ENCODE measurements at regions not wholly inside any gene's neighbourhood (a gene's known extent, or its start where the extent isn't known, plus 50 kb on each side); places are given as distances from the start of the nearest gene placed in this dataset.

DNA sequence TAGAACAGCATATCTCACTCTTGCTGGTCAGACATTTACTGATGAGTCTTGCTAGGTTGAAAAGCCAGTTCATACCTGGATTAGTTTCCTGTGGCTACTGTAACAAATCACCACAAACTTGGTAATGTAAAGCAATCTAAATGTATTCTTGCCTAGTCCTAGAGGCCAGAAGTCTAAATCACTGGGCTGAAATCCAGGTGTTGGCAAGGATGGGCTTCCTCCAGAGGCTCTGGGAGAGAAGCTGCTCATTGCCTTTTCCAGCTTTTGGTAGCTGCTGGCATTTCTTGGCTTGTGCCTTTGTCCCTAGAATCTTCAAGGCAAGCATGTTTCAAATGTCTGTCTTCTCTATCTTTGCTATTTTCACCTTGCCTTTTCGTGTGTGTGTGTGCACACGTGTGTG, 62.3 kb upstream of the MAP4K3 start:
- no peak for ATAC-seq (ENCODE audit: insufficient read depth, low read depth)
- Histone ChIP-seq H3K79me2 (ENCODE audit: insufficient read depth, low read length) (no peaks in the 10 kb centered on the region), H3K27ac (ENCODE audit: low read length) (no peak overlapping the region), H3K4me2 (ENCODE audit: insufficient read depth, low read length) (no peak overlapping the region), H3K4me1 (ENCODE audit: insufficient read depth, low read length) (no peaks in the 10 kb centered on the region), H4K20me1 (ENCODE audit: insufficient read depth, low read length) (no peaks in the 10 kb centered on the region), H3K4me3 (ENCODE audit: low read depth in 1 of 2, low read length in 2 of 2) (no peak overlapping the region), H2AFZ (ENCODE audit: low read depth, low read length) (no peak overlapping the region), H3K36me3 (ENCODE audit: insufficient read depth, low read length) (no peaks in the 10 kb centered on the region), H3K9ac (ENCODE audit: low read depth, low read length) (no peak overlapping the region), H3K9me3 (ENCODE audit: insufficient read depth, low read length, severe bottlenecking) (no peaks in the 10 kb centered on the region), H3K27me3 (ENCODE audit: insufficient read depth, low read length, poor library complexity) (no peaks in the 10 kb centered on the region)
- no peak for TF ChIP-seq EZH2 (IDR thresholded peaks at IDR 0.05; ENCODE audit: borderline replicate concordance, low read depth, low read length, severe bottlenecking)
- TF ChIP-seq, protein P1, sequence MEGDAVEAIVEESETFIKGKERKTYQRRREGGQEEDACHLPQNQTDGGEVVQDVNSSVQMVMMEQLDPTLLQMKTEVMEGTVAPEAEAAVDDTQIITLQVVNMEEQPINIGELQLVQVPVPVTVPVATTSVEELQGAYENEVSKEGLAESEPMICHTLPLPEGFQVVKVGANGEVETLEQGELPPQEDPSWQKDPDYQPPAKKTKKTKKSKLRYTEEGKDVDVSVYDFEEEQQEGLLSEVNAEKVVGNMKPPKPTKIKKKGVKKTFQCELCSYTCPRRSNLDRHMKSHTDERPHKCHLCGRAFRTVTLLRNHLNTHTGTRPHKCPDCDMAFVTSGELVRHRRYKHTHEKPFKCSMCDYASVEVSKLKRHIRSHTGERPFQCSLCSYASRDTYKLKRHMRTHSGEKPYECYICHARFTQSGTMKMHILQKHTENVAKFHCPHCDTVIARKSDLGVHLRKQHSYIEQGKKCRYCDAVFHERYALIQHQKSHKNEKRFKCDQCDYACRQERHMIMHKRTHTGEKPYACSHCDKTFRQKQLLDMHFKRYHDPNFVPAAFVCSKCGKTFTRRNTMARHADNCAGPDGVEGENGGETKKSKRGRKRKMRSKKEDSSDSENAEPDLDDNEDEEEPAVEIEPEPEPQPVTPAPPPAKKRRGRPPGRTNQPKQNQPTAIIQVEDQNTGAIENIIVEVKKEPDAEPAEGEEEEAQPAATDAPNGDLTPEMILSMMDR (IDR thresholded peaks at IDR 0.05; ENCODE audit: borderline replicate concordance, extremely low read depth, low read length, poor library complexity, severe bottlenecking): no peak
- no peak for DNase-seq

DNA sequence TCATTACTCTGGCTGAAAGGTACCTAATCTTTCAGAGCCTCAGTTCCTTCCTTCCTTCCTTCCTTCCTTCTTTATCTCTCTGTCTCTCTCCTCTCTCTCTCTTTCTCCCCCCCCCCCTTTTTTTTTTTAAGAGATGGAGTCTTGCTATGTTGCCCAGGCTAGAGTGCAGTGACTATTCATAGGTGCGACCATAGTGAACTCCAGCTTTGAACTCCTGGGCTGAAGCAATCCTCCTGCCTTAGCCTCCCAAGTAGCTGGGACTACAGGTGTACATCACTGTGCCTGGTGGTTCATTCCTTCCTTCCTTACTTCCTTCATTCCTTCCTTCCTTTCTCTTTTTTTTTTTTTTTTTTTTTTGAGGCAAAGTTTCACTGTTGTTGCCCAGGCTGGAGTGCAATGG, 64.3 kb upstream of the MAP4K3 start:
- TF ChIP-seq, protein P1 (IDR thresholded peaks at IDR 0.05; ENCODE audit: borderline replicate concordance, extremely low read depth, low read length, poor library complexity, severe bottlenecking): no peak
- H3K27me3 ChIP-seq (ENCODE audit: insufficient read depth, low read length, poor library complexity): no peaks in the 10 kb centered on the region

DNA sequence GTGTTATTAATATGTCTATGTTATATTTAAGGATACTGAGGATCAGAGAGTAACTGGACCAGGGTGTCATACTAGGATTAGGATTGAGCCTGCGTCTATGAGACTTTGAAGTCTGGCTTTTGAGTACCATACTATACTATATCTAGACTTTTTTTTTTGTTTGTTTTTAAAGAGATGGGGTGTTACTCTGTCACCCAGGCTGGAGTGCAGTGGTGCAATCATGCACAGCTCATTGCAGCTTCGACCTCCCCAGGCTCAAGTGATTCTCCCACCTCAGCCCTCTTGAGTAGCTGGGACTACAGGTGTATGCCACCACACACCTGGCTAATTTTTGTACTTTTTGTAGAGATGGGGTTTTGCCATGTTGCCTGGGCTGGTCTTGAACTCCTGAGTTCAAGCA, 66.2 kb upstream of the MAP4K3 start:
- DNase-seq: no peak
- H3K9ac ChIP-seq (ENCODE audit: low read depth, low read length): no peak overlapping the region
- no peak overlapping the region for H2AFZ ChIP-seq (ENCODE audit: low read depth, low read length)
- ATAC-seq (ENCODE audit: insufficient read depth, low read depth): no peak
- no peaks in the 10 kb centered on the region for H3K36me3 ChIP-seq (ENCODE audit: insufficient read depth, low read length)
- no peak overlapping the region for H3K4me2 ChIP-seq (ENCODE audit: insufficient read depth, low read length)
- TF ChIP-seq, protein P1 (IDR thresholded peaks at IDR 0.05; ENCODE audit: borderline replicate concordance, extremely low read depth, low read length, poor library complexity, severe bottlenecking): no peak
- TF ChIP-seq EZH2 (IDR thresholded peaks at IDR 0.05; ENCODE audit: borderline replicate concordance, low read depth, low read length, severe bottlenecking): no peak
- no peak overlapping the region for H3K27ac ChIP-seq (ENCODE audit: low read length)
- no peaks in the 10 kb centered on the region for H3K79me2 ChIP-seq (ENCODE audit: insufficient read depth, low read length)
- H3K9me3 ChIP-seq (ENCODE audit: insufficient read depth, low read length, severe bottlenecking): no peaks in the 10 kb centered on the region
- H3K4me1 ChIP-seq (ENCODE audit: insufficient read depth, low read length): no peaks in the 10 kb centered on the region
- no peak overlapping the region for H3K4me3 ChIP-seq (ENCODE audit: low read depth in 1 of 2, low read length in 2 of 2)
- no peaks in the 10 kb centered on the region for H3K27me3 ChIP-seq (ENCODE audit: insufficient read depth, low read length, poor library complexity)
- H4K20me1 ChIP-seq (ENCODE audit: insufficient read depth, low read length): no peaks in the 10 kb centered on the region

More for the DNA sequence above, 64.3 kb upstream of the MAP4K3 start:
- H2AFZ ChIP-seq (ENCODE audit: low read depth, low read length): no peak overlapping the region
- H3K4me3 ChIP-seq (ENCODE audit: low read depth in 1 of 2, low read length in 2 of 2): no peak overlapping the region
- H3K27ac ChIP-seq (ENCODE audit: low read length): no peak overlapping the region
- no peaks in the 10 kb centered on the region for H3K36me3 ChIP-seq (ENCODE audit: insufficient read depth, low read length)
- no peak overlapping the region for H3K4me2 ChIP-seq (ENCODE audit: insufficient read depth, low read length)
- no peak for DNase-seq
- no peaks in the 10 kb centered on the region for H3K79me2 ChIP-seq (ENCODE audit: insufficient read depth, low read length)
- H3K4me1 ChIP-seq (ENCODE audit: insufficient read depth, low read length): no peaks in the 10 kb centered on the region
- ATAC-seq (ENCODE audit: insufficient read depth, low read depth): no peak
- no peak overlapping the region for H3K9ac ChIP-seq (ENCODE audit: low read depth, low read length)
- H3K9me3 ChIP-seq (ENCODE audit: insufficient read depth, low read length, severe bottlenecking): no peaks in the 10 kb centered on the region
- H4K20me1 ChIP-seq (ENCODE audit: insufficient read depth, low read length): no peaks in the 10 kb centered on the region

DNA sequence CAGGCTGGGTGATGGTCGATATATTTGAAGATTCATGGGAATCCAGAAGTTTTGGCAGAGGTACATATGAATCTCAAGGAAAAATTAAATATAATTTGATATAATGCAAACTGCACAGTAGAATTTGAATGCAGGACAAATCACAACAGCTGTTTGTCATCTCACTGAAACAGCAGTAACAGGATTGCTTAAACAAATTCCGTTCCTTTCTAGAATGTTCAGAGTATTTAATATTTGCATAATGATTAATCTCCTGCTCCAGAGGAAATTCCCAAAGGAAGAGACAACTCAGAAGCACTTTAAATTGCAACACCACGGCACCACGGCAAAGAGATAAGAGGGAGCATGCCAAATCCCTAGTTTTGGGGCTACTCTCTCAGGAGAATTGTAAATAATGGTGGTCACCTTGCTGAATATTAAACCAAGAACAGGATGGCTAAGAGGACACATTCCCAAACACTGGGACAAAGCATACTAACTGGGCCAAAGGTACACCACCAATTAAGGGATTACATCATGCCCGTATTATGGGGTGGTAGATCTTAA, 67.8 kb upstream of the MAP4K3 start:
- H3K27ac ChIP-seq (ENCODE audit: low read length): no peak overlapping the region
- DNase-seq: no peak
- H2AFZ ChIP-seq (ENCODE audit: low read depth, low read length): no peak overlapping the region
- no peaks in the 10 kb centered on the region for H3K9me3 ChIP-seq (ENCODE audit: insufficient read depth, low read length, severe bottlenecking)
- ATAC-seq (ENCODE audit: insufficient read depth, low read depth): no peak
- H3K4me2 ChIP-seq (ENCODE audit: insufficient read depth, low read length): no peak overlapping the region
- H3K9ac ChIP-seq (ENCODE audit: low read depth, low read length): no peak overlapping the region
- H3K4me1 ChIP-seq (ENCODE audit: insufficient read depth, low read length): no peaks in the 10 kb centered on the region
- H3K27me3 ChIP-seq (ENCODE audit: insufficient read depth, low read length, poor library complexity): no peaks in the 10 kb centered on the region
- H3K36me3 ChIP-seq (ENCODE audit: insufficient read depth, low read length): no peaks in the 10 kb centered on the region
- no peaks in the 10 kb centered on the region for H3K79me2 ChIP-seq (ENCODE audit: insufficient read depth, low read length)
- no peaks in the 10 kb centered on the region for H4K20me1 ChIP-seq (ENCODE audit: insufficient read depth, low read length)
- H3K4me3 ChIP-seq (ENCODE audit: low read depth in 1 of 2, low read length in 2 of 2): no peak overlapping the region
- TF ChIP-seq, protein P1 (IDR thresholded peaks at IDR 0.05; ENCODE audit: borderline replicate concordance, extremely low read depth, low read length, poor library complexity, severe bottlenecking): no peak
- TF ChIP-seq EZH2 (IDR thresholded peaks at IDR 0.05; ENCODE audit: borderline replicate concordance, low read depth, low read length, severe bottlenecking): no peak

All from DND-41 (cell line).